Esophagus muscularis mucosa (tissue), 4 donors: ENCODE measurements at regions not wholly inside any gene's neighbourhood (a gene's known extent, or its start where the extent isn't known, plus 50 kb on each side); places are given as distances from the start of the nearest gene placed in this dataset.

Source experiments
- DNase-seq: peaks from one replicate; pipeline ENCODE4 v3.0.0-alpha.2; 2017; ENCODE audit errors: extremely low spot score
- H3K27ac ChIP-seq, 4 donors: fragments of 200-600 bp; sonication (generic); replicated peaks in 1 of 4; 1 replicate in 3 of 4; 2 replicates in 1 of 4; pipeline ENCODE4 v1.5.1; 2016 to 2019; ENCODE audit warnings: mild to moderate bottlenecking in 1 of 4
- H3K27me3 ChIP-seq, 4 donors: fragments of 200-600 bp; sonication (generic); one replicate each; pipeline versions ENCODE4 v1.5.1 to v1.6.0; 2016 to 2019
- H3K36me3 ChIP-seq, 4 donors: fragments of 200-600 bp; sonication (generic); one replicate each; pipeline ENCODE4 v1.5.1; 2016 to 2019
- H3K4me1 ChIP-seq, 4 donors: fragments of 200-600 bp; sonication (generic); one replicate each; pipeline ENCODE4 v1.5.1; 2016 to 2019
- H3K4me3 ChIP-seq, 4 donors: fragments of 200-600 bp; sonication (generic); 1 replicate in 2 of 4; 2 replicates in 2 of 4; pipeline ENCODE4 v1.5.1; 2016 to 2019; ENCODE audit warnings: mild to moderate bottlenecking in 4 of 4, moderate library complexity in 1 of 4
- H3K9me3 ChIP-seq, 4 donors: fragments of 200-600 bp; sonication (generic); 1 replicate in 3 of 4; 2 replicates in 1 of 4; pipeline ENCODE4 v1.5.1; 2016 to 2019
- EP300 ChIP-seq: sonication (generic); formaldehyde crosslinking; IDR thresholded peaks from one replicate; pipeline ENCODE4 v1.6.1; 2017; ENCODE audit warnings: antibody characterized with exemption
- POLR2A ChIP-seq: fragments of 450-650 bp; IDR thresholded peaks from one replicate; pipeline ENCODE4 v1.6.1; 2017; ENCODE audit warnings: antibody characterized with exemption, moderate library complexity, mild to moderate bottlenecking, low read depth
- POLR2AphosphoS5 ChIP-seq, 2 donors: sonication (generic); formaldehyde crosslinking; IDR thresholded peaks; one replicate each; pipeline ENCODE4 v1.6.1; 2017; ENCODE audit warnings: antibody characterized with exemption in 2 of 2
- WGBS: methylation state at CpG from one replicate; pipeline ENCODE4 v1.1.5; 2018; 5-methylcytosine and 5-hydroxymethylcytosine counted together
- intact Hi-C: fragments of 100-400 bp; cut with DNase I; formaldehyde crosslinking; loops from one replicate; pipeline ENCODE4 v1.15.1; 2023
- TF ChIP-seq, protein P1 (sequence below), 3 experiments: fragments of 200-600 bp in 2 of 3; fragments of 450-650 bp in 1 of 3; sonication (generic) in 2 of 3; IDR thresholded peaks; one replicate each; pipeline ENCODE4 v1.5.1; 2017 to 2019; ENCODE audit warnings: antibody characterized with exemption in 3 of 3, mild to moderate bottlenecking in 2 of 3, moderate library complexity in 1 of 3

DNA sequence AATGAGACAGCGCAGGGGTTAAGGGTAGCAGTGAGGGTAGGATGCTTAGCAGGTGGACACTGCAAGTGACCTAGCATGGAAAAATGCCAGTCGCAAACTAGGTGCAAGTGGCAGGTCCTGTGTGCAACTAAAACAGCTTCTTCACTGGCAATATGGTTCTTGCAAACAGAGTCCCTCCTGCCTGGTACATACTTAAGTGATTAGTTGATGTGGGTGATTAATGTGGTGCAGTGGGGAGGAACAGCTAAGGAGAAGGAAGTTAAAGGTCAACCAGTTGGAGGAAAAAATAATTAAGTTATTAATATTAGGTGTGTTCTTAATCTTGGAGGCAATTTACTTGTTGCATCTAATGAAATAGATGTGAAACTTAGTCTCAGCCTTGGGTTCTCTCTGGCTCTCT, 121.6 kb upstream of the IGFBP7 start:
- H3K27ac ChIP-seq = no peak overlapping the region
- H3K9me3 ChIP-seq = no peaks in the 10 kb centered on the region
- no peak for TF ChIP-seq POLR2A
- no peaks in the 10 kb centered on the region for H3K4me1 ChIP-seq
- DNase-seq = no peak
- intact Hi-C loops = no loop called here
- H3K36me3 ChIP-seq = no peaks in the 10 kb centered on the region
- peaks cover 0 to 5% (median 0%) of the 10 kb centered on the region in 4 donors for H3K27me3 ChIP-seq
- no peak overlapping the region for H3K4me3 ChIP-seq
- 94% methylated on average over 2 of the region's 2 CpGs for WGBS

DNA sequence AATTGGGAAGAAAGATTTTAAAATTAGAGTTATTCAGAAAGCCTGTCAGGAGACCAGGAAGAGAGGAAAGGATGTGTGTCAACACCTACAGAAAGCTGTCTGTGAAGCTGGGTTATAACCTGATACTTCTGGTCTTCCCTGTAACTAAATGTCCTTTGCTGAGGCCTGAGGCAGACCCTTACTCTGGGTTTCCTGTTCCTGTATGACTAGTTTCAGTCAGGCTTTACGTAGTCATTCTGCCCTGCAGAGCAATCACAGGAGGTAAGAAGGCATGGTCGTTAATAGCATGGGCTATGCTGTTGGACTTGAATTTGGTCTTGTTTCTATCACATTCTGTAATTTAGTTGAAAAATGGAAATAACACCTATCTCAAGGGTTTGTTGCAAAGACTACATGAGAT, 110.5 kb upstream of the IGFBP7 start:
- H3K4me3 ChIP-seq = no peak overlapping the region
- H3K4me1 ChIP-seq = no peaks in the 10 kb centered on the region
- H3K9me3 ChIP-seq = no peaks in the 10 kb centered on the region
- intact Hi-C loops = no loop called here
- no peaks in the 10 kb centered on the region for H3K36me3 ChIP-seq
- no peak overlapping the region for H3K27ac ChIP-seq
- TF ChIP-seq, protein P1, sequence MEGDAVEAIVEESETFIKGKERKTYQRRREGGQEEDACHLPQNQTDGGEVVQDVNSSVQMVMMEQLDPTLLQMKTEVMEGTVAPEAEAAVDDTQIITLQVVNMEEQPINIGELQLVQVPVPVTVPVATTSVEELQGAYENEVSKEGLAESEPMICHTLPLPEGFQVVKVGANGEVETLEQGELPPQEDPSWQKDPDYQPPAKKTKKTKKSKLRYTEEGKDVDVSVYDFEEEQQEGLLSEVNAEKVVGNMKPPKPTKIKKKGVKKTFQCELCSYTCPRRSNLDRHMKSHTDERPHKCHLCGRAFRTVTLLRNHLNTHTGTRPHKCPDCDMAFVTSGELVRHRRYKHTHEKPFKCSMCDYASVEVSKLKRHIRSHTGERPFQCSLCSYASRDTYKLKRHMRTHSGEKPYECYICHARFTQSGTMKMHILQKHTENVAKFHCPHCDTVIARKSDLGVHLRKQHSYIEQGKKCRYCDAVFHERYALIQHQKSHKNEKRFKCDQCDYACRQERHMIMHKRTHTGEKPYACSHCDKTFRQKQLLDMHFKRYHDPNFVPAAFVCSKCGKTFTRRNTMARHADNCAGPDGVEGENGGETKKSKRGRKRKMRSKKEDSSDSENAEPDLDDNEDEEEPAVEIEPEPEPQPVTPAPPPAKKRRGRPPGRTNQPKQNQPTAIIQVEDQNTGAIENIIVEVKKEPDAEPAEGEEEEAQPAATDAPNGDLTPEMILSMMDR (IDR thresholded peaks at IDR 0.05) = no peak
- no peak for TF ChIP-seq EP300
- no peak for TF ChIP-seq POLR2AphosphoS5 (IDR thresholded peaks at IDR 0.05)
- TF ChIP-seq POLR2A = no peak
- DNase-seq = no peak
- no peaks in the 10 kb centered on the region for H3K27me3 ChIP-seq
- WGBS = 71% methylated on average over 2 of the region's 2 CpGs

GRCh38 chr4:57220172-57220571, 110.0 kb upstream of the IGFBP7 start:
- no peaks in the 10 kb centered on the region for H3K4me1 ChIP-seq
- H3K27me3 ChIP-seq = no peaks in the 10 kb centered on the region
- no peaks in the 10 kb centered on the region for H3K36me3 ChIP-seq
- no peak overlapping the region for H3K27ac ChIP-seq
- no peak for TF ChIP-seq POLR2A
- TF ChIP-seq, protein P1 (IDR thresholded peaks at IDR 0.05) = no peak
- no peak for TF ChIP-seq POLR2AphosphoS5 (IDR thresholded peaks at IDR 0.05)
- TF ChIP-seq EP300 = no peak
- intact Hi-C loops = no loop called here
- DNase-seq = no peak
- no peak overlapping the region for H3K4me3 ChIP-seq
- H3K9me3 ChIP-seq = no peaks in the 10 kb centered on the region
- WGBS = 93% methylated on average over 2 of the region's 2 CpGs

DNA sequence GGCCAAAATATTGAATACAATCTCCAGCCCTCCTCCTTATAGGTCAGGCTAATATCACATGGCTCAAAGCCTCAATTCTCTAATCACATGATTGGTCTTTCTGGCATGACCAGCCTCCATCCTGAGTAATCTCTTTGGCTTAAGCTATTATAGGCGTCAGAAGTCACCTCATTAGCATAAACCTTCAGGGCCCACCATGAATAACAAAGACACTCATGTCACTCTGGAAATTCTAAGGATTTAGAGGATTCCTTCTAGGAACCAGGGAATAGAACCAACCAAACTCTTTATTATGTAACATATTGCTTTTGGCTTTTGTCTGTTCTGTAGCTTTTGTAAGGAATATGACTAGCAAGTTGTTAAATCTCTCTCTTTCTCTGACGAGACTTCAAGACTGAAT, 109.2 kb upstream of the IGFBP7 start:
- no peaks in the 10 kb centered on the region for H3K4me1 ChIP-seq
- no peak for DNase-seq
- TF ChIP-seq POLR2AphosphoS5 (IDR thresholded peaks at IDR 0.05) (no peak), EP300 (no peak), POLR2A (no peak)
- TF ChIP-seq, protein P1 (IDR thresholded peaks at IDR 0.05) = no peak
- no peaks in the 10 kb centered on the region for H3K9me3 ChIP-seq
- intact Hi-C loops = no loop called here
- H3K36me3 ChIP-seq = no peaks in the 10 kb centered on the region
- 82% methylated on average over 2 of the region's 2 CpGs for WGBS
- H3K27me3 ChIP-seq = no peaks in the 10 kb centered on the region
- no peak overlapping the region for H3K4me3 ChIP-seq
- no peak overlapping the region for H3K27ac ChIP-seq

DNA sequence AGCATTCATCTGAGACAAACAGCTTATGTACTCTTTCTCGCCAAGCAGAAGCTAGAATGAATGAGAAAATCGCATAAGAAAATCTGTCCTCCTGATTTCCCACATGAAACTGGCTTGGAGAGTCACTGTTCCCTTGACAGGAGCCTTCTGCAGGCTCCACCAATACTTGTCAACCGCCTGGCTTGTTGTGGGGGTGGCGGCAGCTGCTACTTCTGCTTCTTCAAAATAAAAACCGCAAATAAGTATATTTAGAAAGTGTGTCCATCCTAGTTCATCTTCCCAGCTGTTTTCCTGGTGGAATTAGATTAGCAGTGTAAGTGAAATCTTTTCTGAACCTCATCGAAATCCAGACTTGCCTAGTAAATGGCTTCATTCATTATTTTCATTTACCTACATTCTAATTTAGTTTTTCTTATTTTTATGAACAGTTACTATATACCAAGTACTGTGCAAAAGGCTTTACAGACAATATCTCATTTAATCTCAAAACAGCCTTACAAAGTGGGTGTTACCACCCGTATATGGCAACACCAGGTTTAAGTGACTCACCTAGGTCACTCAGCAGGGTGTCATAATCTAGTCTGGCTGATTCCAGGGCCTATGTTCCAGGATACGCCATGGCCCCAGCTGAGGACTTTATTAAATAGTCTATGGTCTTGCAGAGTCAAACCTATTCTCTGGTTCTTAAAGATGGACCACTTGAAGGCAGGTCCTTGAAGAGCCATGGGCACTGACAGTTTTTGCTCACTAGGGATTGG, 104.6 kb upstream of the IGFBP7 start:
- WGBS = 90% methylated on average over 8 of the region's 8 CpGs
- Histone ChIP-seq H3K9me3 (no peaks in the 10 kb centered on the region), H3K27me3 (no peaks in the 10 kb centered on the region), H3K4me3 (no peak overlapping the region), H3K4me1 (no peaks in the 10 kb centered on the region), H3K36me3 (no peaks in the 10 kb centered on the region), H3K27ac (no peak overlapping the region)
- TF ChIP-seq, protein P1 (IDR thresholded peaks at IDR 0.05) = no peak
- no peak for TF ChIP-seq POLR2A
- intact Hi-C loops = no loop called here
- DNase-seq = no peak
